ENCODE measurements at regions not wholly inside any gene's neighbourhood (a gene's known extent, or its start where the extent isn't known, plus 50 kb on each side); places are given as distances from the start of the nearest gene placed in this dataset.

- no peak for TF ChIP-seq EZH2 (IDR thresholded peaks at IDR 0.05; ENCODE audit: low read length, missing control alignments)
- no peak for TF ChIP-seq CTCF (conservative IDR thresholded peaks at IDR 0.05 in 1 of 2, IDR thresholded peaks at IDR 0.05 in 1 of 2; ENCODE audit: low read depth in 1 of 2, low read length in 2 of 2)
- no peak overlapping the region for H3K4me2 ChIP-seq (ENCODE audit: extremely low read depth, insufficient read depth, low read length)
Observed at GRCh38 chr14:53879747-53880146, 76.9 kb downstream of the BMP4 start.

GRCh38 chr14:53879022-53879686 lies 77.5 kb downstream of the BMP4 start:
- no peak overlapping the region for H3K4me3 ChIP-seq (replicated peaks in 1 of 4; ENCODE audit: control extremely low read depth in 1 of 4, insufficient read depth in 1 of 4, low read depth in 3 of 4, low read length in 4 of 4)
- no peak for TF ChIP-seq CTCF (conservative IDR thresholded peaks at IDR 0.05 in 1 of 2, IDR thresholded peaks at IDR 0.05 in 1 of 2; ENCODE audit: low read depth in 1 of 2, low read length in 2 of 2)
- no peak for TF ChIP-seq EZH2 (IDR thresholded peaks at IDR 0.05; ENCODE audit: low read length, missing control alignments)
- no peak for DNase-seq (ENCODE audit: low read depth in 2 of 2)
- no peaks in the 10 kb centered on the region for H4K20me1 ChIP-seq (ENCODE audit: control insufficient read depth, extremely low read depth, insufficient read depth, low read length)
- no peak overlapping the region for H3K4me2 ChIP-seq (ENCODE audit: extremely low read depth, insufficient read depth, low read length)
- H3K27ac ChIP-seq (ENCODE audit: insufficient read depth, low read length): no peak overlapping the region
- no peak overlapping the region for H2AFZ ChIP-seq (ENCODE audit: low read length)
- H3K27me3 ChIP-seq (ENCODE audit: control insufficient read depth, insufficient read depth, low read length): no peaks in the 10 kb centered on the region
- H3K9ac ChIP-seq (ENCODE audit: insufficient read depth, low read length): no peak overlapping the region
- H3K36me3 ChIP-seq (ENCODE audit: control insufficient read depth, insufficient read depth, low read length): no peaks in the 10 kb centered on the region
- H3K4me1 ChIP-seq (ENCODE audit: control insufficient read depth, extremely low read depth, insufficient read depth, low read length): no peaks in the 10 kb centered on the region
- no peaks in the 10 kb centered on the region for H3K9me3 ChIP-seq (ENCODE audit: control insufficient read depth, insufficient read depth, low read depth, low read length)
- H3K79me2 ChIP-seq (ENCODE audit: control insufficient read depth, insufficient read depth, low read length): no peaks in the 10 kb centered on the region

More at GRCh38 chr14:53879747-53880146, 76.9 kb downstream of the BMP4 start:
- H4K20me1 ChIP-seq (ENCODE audit: control insufficient read depth, extremely low read depth, insufficient read depth, low read length): no peaks in the 10 kb centered on the region
- no peaks in the 10 kb centered on the region for H3K9me3 ChIP-seq (ENCODE audit: control insufficient read depth, insufficient read depth, low read depth, low read length)
- H3K27ac ChIP-seq (ENCODE audit: insufficient read depth, low read length): no peak overlapping the region
- H3K4me3 ChIP-seq (replicated peaks in 1 of 4; ENCODE audit: control extremely low read depth in 1 of 4, insufficient read depth in 1 of 4, low read depth in 3 of 4, low read length in 4 of 4): no peak overlapping the region
- H3K27me3 ChIP-seq (ENCODE audit: control insufficient read depth, insufficient read depth, low read length): no peaks in the 10 kb centered on the region
- no peaks in the 10 kb centered on the region for H3K4me1 ChIP-seq (ENCODE audit: control insufficient read depth, extremely low read depth, insufficient read depth, low read length)
- no peak for DNase-seq (ENCODE audit: low read depth in 2 of 2)
- no peak overlapping the region for H3K9ac ChIP-seq (ENCODE audit: insufficient read depth, low read length)
- no peaks in the 10 kb centered on the region for H3K79me2 ChIP-seq (ENCODE audit: control insufficient read depth, insufficient read depth, low read length)
- H2AFZ ChIP-seq (ENCODE audit: low read length): no peak overlapping the region
- no peaks in the 10 kb centered on the region for H3K36me3 ChIP-seq (ENCODE audit: control insufficient read depth, insufficient read depth, low read length)

- peak in 1 of 2 donors; percentile 17 for DNase-seq (ENCODE audit: low read depth in 2 of 2)
Observed at GRCh38 chr14:53875324-53875897, 81.2 kb downstream of the BMP4 start.

More at GRCh38 chr14:53875324-53875897, 81.2 kb downstream of the BMP4 start:
- TF ChIP-seq EZH2 (IDR thresholded peaks at IDR 0.05; ENCODE audit: low read length, missing control alignments) (no peak), CTCF (conservative IDR thresholded peaks at IDR 0.05 in 1 of 2, IDR thresholded peaks at IDR 0.05 in 1 of 2; ENCODE audit: low read depth in 1 of 2, low read length in 2 of 2) (no peak)
- no peaks in the 10 kb centered on the region for H3K4me1 ChIP-seq (ENCODE audit: control insufficient read depth, extremely low read depth, insufficient read depth, low read length)
- H3K9me3 ChIP-seq (ENCODE audit: control insufficient read depth, insufficient read depth, low read depth, low read length): no peaks in the 10 kb centered on the region
- no peaks in the 10 kb centered on the region for H3K27me3 ChIP-seq (ENCODE audit: control insufficient read depth, insufficient read depth, low read length)
- H3K27ac ChIP-seq (ENCODE audit: insufficient read depth, low read length): no peak overlapping the region
- H3K79me2 ChIP-seq (ENCODE audit: control insufficient read depth, insufficient read depth, low read length): no peaks in the 10 kb centered on the region
- H3K9ac ChIP-seq (ENCODE audit: insufficient read depth, low read length): no peak overlapping the region
- no peak overlapping the region for H2AFZ ChIP-seq (ENCODE audit: low read length)
- no peaks in the 10 kb centered on the region for H3K36me3 ChIP-seq (ENCODE audit: control insufficient read depth, insufficient read depth, low read length)
- no peak overlapping the region for H3K4me3 ChIP-seq (replicated peaks in 1 of 4; ENCODE audit: control extremely low read depth in 1 of 4, insufficient read depth in 1 of 4, low read depth in 3 of 4, low read length in 4 of 4)
- H4K20me1 ChIP-seq (ENCODE audit: control insufficient read depth, extremely low read depth, insufficient read depth, low read length): no peaks in the 10 kb centered on the region
- H3K4me2 ChIP-seq (ENCODE audit: extremely low read depth, insufficient read depth, low read length): no peak overlapping the region

All from fibroblast of lung (primary cell).